KBM-7 (cell line): ENCODE measurements at regions not wholly inside any gene's neighbourhood (a gene's known extent, or its start where the extent isn't known, plus 50 kb on each side); places are given as distances from the start of the nearest gene placed in this dataset.
"Not testable (repeated sequence)": the region's sequence is repeated elsewhere in the genome, so short reads cannot be mapped to it uniquely, and the experiment has no call there.

ENCODE experiments used
- DNase-seq: peaks from one replicate; pipeline ENCODE4 v3.0.0-alpha.2; 2015
- in situ Hi-C: fragments of 300-500 bp; cut with MboI; formaldehyde crosslinking; loops from 2 replicates; pipeline ENCODE4 v1.14.3; 2020; ENCODE audit warnings: low sequenced_read_pairs, low pct_unique_long_range_greater_than_20kb, mixed read lengths

DNA sequence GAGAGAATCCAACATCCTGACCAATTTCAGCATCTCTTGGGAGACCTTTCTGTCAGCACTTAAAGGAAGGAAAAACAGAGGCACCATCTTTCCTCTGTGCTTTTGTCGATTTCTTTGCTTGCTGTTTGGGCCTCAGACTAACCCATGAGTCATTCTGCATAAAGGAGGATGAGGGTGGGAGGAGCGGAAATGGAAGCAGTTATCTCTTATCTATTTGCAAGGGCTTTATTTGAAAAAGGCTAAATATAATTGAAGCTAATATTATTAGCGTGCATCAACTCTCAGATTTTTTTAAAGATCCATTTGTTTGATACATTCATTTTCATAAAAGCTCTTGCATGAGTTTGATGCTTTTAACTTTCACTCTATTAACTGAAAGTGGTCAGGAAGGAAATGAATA, 72.9 kb downstream of the ZNF622 start:
- in situ Hi-C loops: no loop called here
- DNase-seq: no peak

DNA sequence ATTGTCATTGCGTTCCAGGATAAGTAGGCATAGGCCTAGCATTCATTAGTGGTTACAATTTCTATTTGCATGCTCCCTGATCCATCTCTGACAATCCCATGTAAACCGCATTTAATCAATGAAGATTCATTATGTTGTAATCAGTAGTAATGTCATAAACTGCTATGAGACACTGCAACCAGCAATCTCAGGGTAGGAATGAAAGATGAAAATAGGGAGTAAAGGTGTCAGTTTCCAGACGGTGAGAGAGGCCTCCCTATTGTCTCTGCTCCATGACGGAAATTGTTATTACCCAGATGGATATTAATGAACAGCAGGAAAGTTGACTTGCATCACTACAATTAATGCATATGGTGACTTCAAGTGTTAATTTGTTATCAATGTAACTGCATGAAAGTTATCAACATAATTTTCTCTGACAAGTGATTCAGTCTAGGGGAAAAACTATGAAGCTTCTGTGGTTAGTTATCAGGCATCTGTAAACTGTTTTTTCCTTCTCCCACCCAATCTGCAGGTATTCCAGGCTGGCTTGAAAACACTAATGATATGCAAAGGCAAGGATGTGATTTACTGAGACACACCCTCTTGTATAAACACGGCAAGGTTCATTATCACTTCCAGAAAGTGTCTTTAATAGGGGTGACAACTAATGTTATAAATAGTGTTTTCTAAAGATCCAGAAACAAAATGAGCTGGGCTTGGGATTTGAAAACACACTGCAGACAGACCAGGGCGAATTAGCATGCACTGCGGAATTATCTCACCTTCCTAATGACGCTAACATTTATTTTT, 73.5 kb downstream of the ZNF622 start:
- in situ Hi-C loops: no loop called here
- no peak for DNase-seq

DNA sequence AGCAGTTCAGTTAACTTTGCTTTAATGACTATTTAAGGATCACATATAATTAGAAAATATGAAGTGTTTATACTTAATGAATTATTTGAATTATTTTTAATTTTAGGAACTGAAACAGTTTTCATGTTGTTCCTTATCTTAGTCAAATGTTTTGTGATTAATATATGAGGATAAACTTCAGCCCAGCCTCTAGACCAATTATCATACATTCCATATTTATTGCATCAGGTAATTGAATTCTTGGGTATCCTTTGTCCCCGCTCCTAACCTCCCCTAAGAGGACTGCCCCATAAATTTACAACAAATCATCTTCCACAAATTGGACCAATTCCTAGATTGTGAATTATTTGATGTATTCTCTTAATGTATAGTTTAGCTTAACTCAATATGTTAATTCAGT, 74.8 kb downstream of the ZNF622 start:
- DNase-seq: no peak
- in situ Hi-C loops: no loop called here

DNA sequence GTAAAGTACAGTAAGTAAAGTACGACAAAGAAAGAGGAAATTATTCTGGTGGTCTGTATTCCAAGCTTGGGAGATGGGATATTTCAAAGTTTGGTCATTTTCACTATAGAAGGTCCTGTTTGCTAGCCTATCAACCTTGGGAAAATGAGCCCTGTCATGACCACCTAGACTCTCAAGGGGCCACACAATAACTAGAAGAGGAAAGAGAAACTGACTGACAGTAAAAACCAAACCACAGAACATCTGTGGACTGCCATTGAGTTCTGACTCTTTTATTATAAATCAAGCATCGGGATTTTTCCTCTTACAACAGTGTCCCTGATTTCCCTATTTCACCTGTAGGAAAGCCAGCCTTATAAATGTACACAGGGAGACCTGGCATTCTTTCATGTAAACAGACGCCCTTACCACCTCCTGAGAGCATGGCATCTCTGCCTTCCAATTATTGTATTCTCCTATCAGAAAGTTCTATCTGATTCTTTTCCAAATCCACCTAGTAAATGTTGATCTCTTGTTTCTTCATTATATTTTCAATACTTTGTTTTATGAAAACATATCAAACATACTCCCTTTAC, 80.0 kb downstream of the ZNF622 start:
- in situ Hi-C loops: no loop called here
- no peak for DNase-seq

DNA sequence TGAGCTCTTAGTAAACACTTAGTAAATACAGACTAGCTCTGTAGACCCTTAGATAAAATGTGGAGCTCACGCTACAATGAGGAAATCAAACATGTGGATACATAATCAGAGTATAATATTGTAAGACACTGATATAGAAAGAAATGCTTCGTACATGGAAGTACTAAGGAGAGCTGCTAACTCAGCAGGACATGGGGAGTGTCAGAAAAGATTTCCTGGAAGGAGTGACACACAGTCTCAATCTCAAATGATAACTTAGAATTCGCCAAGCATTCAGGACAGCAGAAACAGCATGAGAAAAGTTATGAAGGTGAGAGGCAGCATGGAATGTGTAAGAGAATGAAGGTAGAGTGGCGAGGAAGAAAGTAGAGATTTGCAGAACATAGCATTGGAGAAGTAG, 80.8 kb downstream of the ZNF622 start:
- DNase-seq: no peak
- in situ Hi-C loops: no loop called here

DNA sequence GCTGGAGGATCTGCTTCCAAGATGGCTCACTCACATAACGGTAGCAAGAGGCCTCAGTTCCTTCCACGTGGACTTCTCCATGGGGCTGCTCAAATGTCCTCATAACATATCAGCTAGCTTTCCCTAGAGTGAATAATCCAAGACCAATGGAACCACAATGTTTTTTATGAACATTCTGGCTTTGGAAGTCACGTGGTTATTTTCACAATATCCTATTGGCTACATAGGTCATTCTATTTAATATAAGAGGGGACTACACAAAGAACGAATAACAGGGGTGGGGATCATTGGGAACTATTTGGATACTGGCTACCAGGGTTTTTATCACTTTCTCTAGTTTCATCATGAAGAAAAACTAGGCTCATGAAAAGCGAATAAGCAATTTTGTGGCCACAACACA, 81.4 kb downstream of the ZNF622 start:
- no peak for DNase-seq
- in situ Hi-C loops: no loop called here

DNA sequence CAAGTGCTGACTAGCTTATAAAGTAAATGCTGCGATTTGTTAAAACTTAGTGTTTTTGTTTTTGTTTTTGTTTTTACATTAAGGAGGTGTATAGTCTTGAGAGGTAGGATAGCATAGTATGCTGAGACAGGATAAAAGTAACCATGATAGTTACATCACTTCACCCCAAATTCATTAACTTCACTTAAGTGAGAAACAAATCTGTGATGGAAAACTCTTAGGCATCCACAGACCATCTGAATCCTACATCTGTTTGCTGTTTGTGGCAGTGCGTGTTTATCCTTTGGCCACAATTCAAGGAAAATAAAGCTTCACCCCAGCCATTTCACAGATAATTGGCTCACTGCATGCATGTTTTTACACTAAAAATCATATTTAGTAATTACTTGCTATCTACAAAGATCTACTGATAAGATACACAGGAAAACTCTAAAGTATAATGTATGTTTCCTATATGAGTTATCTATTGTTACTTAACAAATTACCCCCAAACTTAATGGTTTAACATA, 82.0 kb downstream of the ZNF622 start:
- in situ Hi-C loops: no loop called here
- no peak for DNase-seq

DNA sequence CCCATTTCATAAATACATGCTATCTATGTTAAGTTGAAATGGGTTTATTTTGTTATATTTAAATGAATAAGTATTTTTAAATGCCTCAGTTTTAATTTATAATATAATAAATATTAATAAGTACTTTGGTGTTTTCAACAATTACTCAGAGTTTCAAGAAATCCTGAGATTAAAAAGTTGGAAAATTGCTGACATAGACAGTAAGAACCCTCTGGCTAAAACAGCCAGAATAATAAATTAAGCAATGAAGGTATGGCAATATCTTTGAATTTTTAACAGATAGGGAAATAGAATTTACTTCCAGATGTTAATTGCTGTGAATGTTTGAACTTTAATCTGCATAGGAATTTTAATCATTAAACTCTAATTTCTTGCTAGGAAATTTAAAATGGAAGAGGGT, 83.6 kb downstream of the ZNF622 start:
- no peak for DNase-seq
- in situ Hi-C loops: no loop called here

DNA sequence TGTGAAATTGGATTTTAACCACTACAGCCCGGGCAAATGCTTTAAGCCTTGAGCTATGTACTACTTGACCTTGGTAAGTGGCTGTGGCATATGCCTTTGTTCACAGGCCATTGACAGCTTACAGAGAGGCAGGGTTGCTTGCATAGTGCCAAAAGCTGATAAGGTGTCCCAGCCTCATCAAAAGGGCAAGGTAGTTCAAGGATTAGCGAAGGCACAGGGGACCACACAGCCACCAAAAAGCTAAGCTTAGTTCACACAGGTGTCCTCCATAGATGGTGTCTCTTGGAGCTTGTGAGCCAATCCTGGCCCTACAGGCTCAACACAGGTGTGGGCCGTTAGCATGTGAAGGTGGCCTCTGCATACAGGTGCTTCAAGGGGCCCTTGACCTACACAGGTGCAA, 86.8 kb downstream of the ZNF622 start:
- no peak for DNase-seq
- in situ Hi-C loops: no loop called here

DNA sequence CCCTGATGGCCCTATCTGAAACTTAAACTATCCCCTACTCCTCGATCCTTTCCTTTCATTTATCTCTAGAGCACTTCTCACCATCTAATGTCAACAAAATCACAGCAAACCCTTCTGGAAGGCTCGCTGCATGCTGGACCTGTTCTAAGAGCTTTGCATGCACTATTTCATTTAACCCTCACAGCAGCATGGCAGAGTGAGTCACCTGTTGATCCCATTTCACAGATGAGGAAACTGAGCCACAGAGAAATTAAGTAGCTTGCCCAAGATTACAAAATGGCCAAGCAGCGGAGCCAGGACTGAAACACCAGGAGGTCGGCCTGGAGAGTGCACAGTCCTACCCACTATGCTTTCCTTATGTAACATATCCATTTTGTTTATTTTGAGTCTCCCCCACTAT, 93.1 kb downstream of the ZNF622 start:
- in situ Hi-C loops: no loop called here
- DNase-seq: no peak

DNA sequence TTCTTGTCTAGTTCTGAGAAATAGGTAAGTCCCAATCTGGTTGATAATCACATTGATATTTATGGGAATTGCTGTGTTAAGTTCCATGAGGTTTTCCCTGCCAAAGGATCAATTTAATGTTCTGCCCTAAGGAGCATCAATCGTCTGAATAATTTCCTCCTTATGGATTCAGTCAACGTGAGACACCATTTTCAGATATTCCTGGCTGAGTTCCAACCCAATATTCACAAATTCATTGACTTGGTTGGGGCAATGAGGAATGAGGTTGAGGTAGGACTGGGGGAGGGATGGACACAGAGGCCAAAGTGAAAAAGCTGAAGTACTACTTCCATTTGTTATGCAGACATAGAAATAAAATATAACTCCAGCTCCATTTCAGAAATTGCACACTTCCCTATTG, 99.1 kb downstream of the ZNF622 start:
- in situ Hi-C loops: no loop called here
- DNase-seq: no peak

DNA sequence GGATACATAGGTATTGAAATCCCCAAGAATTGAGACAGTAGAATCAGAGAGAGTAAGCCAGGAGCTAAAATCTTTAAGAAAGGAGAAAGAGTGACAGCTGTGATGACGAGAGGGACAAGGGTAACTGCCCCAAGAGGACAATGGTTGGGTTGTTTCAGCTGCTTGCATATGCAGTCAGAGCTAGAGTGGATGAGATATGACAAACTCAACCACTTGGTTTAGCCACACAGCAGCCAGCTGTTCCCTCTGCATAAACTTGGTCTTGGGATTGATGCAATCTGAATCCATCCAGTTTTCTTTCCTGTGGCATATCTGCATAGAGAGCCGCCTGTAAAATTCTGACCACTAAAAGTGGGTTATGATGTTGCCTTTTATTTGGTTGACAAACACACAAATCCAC, 100.7 kb downstream of the ZNF622 start:
- in situ Hi-C loops: no loop called here
- no peak for DNase-seq

DNA sequence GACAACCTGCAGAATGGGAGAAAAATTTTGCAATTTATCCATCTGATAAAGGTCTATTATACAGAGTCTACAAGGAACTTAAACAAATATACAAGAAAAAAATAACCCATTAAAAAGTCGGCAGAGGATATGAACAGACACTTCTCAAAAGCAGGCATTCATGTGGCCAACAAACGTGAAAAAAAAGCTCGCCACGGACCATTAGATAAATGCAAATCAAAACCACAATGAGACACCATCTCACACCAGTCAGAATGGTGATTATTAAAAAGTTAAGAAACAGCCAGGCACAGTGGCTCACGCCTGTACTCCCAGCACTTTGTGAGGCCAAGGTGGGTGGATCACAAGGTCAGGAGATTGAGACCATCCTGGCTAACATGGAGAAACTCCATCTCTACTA, 112.2 kb downstream of the ZNF622 start:
- DNase-seq, in situ Hi-C loops: not testable (repeated sequence)

DNA sequence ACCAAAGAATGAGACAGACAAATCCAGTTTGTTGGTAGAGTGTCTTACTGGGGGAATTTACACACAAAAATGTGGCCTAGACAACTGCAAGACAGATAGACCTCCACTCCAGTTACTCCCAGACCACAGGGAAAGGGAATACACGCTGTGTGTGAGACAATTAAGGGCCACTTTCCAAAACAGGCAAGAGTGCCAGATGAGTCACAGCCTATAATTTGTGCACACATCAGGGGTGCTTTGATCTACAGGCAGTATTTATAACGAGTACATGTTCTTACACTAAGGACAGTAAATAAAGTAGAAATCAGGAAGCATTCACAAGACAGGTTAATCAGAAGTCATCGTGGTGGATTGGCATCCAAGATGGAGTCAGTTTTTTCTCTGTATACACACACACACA, 114.8 kb downstream of the ZNF622 start:
- DNase-seq: no peak
- in situ Hi-C loops: no loop called here

DNA sequence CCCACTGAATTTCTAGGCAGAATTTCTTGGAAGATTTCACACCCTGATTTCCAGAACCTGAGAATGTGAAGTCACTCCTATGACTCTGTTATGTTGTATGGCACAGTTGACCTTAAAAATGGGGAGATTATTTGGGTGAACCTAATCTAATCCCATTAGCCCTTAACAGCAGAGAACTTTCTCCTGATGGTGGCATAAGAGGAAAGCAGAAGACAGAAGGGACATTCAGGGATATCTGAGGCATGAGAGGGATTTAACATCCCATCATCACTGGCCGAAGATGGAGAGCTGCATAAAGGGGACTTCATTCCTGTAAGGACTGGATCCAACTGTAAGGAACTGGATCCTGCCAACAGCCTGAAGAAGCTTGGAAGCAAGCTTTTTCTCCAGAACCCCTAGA, 119.2 kb downstream of the ZNF622 start:
- in situ Hi-C loops: no loop called here

DNA sequence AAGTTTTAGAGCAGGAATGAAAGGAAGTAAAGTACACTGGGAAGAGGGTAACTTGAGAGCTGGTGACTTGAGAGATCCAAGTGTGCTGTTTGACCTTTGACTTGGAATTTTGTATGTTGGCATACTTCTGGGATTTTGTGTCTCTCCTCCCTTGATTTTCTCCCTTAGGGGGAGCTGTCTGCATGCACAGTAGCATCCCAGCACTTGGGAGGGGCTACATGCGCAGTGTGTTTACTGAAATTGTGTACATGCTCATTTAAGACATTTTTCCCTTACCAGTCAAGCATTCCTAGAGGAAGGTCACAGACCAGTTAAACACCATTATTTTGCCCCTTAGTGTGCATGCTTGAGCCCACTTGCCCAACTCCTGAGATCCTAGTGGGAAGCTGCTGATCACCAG, 120.1 kb downstream of the ZNF622 start:
- in situ Hi-C loops: no loop called here
- no peak for DNase-seq

More for the DNA sequence above, 119.2 kb downstream of the ZNF622 start:
- DNase-seq: no peak

DNA sequence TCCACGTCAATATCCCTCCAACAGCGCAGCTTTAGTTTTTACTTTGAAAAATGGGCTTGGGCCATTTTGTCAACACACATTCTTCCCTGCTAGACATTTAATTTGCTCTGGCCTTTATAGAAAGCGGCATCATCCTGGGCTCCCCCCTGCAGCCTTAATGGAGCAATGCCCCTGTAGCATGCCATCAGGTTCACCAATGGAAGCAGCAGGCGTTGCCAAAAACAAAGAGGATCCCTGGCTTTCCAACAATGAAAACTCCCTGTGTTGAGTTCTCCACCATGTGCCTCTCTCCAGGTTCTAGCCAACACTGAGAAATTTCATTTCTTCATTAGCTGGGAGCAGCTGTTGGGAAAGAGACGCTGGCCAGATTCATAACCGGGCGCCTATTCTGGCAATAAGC, 139.5 kb downstream of the ZNF622 start:
- in situ Hi-C loops: no loop called here
- DNase-seq: no peak

DNA sequence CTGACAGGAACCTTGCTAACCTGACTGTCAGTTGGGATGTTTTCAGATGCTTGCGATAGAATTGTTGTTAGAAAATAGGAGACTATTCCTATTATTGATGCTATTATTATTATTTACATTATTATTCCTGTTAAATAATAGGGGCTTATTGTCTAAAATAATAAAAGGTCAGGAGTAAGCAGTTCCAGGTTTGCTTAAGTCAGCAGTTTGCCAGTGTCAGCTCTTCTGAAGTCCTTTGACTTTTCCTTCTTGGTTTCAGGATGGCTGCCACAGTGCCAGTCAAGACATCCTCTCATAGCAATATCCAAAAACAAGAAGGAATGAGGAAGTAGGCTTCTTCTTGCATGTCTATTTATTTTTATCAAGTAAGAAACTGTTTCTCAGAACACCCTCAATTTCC, 141.7 kb upstream of the MARCHF11 start:
- in situ Hi-C loops: no loop called here
- DNase-seq: no peak

DNA sequence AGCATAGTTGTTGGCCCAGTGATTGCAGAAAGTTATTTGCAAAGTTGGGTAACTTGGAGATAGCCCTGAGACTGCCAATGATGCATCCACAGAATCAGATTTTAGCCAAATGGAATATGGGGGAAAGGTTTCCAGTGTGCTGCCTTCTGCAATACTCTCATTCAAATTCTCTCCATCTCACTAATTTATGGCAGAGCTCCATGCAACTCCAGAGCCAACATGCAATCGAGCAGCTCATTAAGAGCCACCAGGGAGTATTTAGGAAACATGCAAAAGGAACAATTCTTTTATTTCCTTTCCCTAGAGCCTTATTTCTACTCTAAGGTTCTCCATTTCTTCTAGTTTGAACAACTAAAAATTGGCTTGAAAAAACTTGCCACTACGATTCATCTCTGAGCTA, 135.9 kb upstream of the MARCHF11 start:
- DNase-seq: no peak
- in situ Hi-C loops: no loop called here

DNA sequence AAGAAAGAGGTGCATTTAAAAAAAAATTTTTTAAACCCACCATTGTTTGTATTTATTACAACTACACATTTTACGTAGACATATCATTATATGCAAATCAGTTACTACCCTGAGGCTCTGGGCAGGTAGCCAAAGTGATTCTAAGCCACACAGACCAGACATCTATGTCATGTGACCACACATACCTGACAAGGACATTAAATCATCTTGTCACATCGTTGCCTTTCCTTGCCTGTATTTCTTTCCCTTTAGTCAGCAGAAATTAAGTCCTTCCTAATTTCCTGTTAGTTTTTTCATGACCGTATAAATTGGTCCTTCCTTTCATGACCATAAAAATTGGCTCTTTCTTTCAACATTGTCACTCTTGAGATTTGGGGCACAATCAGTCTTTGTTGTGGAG, 134.2 kb upstream of the MARCHF11 start:
- DNase-seq: no peak
- in situ Hi-C loops: no loop called here

DNA sequence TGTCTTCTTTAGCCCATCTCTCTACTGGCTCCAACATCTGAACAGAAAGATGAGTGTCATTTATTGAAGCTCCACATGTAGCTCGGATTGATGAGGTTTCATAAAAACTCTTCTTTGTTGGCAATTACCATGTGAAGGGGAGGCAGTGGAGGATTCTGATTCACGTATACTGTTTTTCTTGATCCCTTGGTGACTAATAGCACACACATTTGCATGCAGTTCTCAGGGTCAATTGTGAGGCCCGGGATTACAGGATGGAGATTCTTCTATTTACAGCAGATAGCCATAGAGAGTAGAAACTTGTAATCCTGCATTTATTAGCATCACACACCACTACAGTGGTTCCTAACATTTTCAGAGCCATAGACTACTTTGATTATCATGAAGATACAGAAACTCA, 133.2 kb upstream of the MARCHF11 start:
- DNase-seq: no peak

More for the DNA sequence above, 133.2 kb upstream of the MARCHF11 start:
- in situ Hi-C loops: no loop called here
